ENCODE measurements at regions not wholly inside any gene's neighbourhood (a gene's known extent, or its start where the extent isn't known, plus 50 kb on each side); places are given as distances from the start of the nearest gene placed in this dataset.

DNA sequence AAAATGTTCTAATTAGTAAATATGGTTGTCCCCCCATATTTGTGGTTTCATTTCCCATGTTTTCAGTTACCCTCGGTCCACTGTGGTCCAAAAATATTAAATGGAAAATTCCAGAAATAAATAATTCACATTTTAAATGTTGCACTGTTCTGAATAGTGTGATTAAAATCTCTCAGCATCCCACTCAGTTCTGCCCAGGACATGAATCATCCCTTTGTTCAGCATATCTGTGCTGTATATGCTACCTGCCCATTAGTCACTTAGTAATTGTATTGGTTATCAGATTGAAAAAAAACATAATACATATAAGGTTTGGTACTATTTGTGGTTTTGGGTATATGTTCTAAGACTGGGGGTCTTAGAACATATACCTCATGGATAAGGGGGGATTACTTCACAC is 55.1 kb upstream of the NXF3 start:
- Mint-ChIP-seq H3K4me3 (no peak overlapping the region), H3K27ac (no peak overlapping the region), H3K36me3 (ENCODE audit: low read depth) (no peaks in the 10 kb centered on the region), H3K9me3 (no peaks in the 10 kb centered on the region), H3K27me3 (ENCODE audit: insufficient read depth, low read depth, poor library complexity) (peaks cover 3% of the 10 kb centered on the region), H3K4me1 (peaks cover 3% of the 10 kb centered on the region; the same call in 2 of the 3 replicates)
- H4K20me1 ChIP-seq (replicated peaks; ENCODE audit: insufficient read depth): no peaks in the 10 kb centered on the region
- no peak overlapping the region for H3K4me3 ChIP-seq
- H3K27me3 ChIP-seq (ENCODE audit: insufficient read depth): no peaks in the 10 kb centered on the region
- DNase-seq (ENCODE audit: low spot score) (no peak), ATAC-seq (no peak)
- no peaks in the 10 kb centered on the region for H3F3A ChIP-seq (replicated peaks; ENCODE audit: low read depth)
- H3K36me3 ChIP-seq (ENCODE audit: insufficient read depth): no peaks in the 10 kb centered on the region
- H3K4me2 ChIP-seq: no peak overlapping the region
- no peaks in the 10 kb centered on the region for H3K4me1 ChIP-seq (ENCODE audit: insufficient read depth)
- no peaks in the 10 kb centered on the region for H3K9me2 ChIP-seq (ENCODE audit: insufficient read depth)
- TF ChIP-seq CREB1 (CRISPR knock-in tag; IDR thresholded peaks at IDR 0.05; ENCODE audit: low read depth) (no peak), EZH2phosphoT487 (IDR thresholded peaks at IDR 0.05; ENCODE audit: unreplicated experiment) (no peak), ZNF114 (CRISPR knock-in tag; IDR thresholded peaks at IDR 0.05) (no peak), ZNF331 (CRISPR knock-in tag; IDR thresholded peaks at IDR 0.05; ENCODE audit: low read depth) (no peak), STAT1 (IDR thresholded peaks at IDR 0.05; ENCODE audit: unreplicated experiment) (no peak), EZH2 (IDR thresholded peaks at IDR 0.05; ENCODE audit: low read depth, unreplicated experiment) (no peak), JUNB (IDR thresholded peaks at IDR 0.05; ENCODE audit: unreplicated experiment) (no peak), NANOG (IDR thresholded peaks at IDR 0.05; ENCODE audit: borderline replicate concordance) (no peak), POLR2AphosphoS5 (IDR thresholded peaks at IDR 0.05; ENCODE audit: low read depth) (no peak)
- TF ChIP-seq, protein P1, sequence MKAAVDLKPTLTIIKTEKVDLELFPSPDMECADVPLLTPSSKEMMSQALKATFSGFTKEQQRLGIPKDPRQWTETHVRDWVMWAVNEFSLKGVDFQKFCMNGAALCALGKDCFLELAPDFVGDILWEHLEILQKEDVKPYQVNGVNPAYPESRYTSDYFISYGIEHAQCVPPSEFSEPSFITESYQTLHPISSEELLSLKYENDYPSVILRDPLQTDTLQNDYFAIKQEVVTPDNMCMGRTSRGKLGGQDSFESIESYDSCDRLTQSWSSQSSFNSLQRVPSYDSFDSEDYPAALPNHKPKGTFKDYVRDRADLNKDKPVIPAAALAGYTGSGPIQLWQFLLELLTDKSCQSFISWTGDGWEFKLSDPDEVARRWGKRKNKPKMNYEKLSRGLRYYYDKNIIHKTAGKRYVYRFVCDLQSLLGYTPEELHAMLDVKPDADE (IDR thresholded peaks at IDR 0.05): no peak
- TF ChIP-seq, protein P2, sequence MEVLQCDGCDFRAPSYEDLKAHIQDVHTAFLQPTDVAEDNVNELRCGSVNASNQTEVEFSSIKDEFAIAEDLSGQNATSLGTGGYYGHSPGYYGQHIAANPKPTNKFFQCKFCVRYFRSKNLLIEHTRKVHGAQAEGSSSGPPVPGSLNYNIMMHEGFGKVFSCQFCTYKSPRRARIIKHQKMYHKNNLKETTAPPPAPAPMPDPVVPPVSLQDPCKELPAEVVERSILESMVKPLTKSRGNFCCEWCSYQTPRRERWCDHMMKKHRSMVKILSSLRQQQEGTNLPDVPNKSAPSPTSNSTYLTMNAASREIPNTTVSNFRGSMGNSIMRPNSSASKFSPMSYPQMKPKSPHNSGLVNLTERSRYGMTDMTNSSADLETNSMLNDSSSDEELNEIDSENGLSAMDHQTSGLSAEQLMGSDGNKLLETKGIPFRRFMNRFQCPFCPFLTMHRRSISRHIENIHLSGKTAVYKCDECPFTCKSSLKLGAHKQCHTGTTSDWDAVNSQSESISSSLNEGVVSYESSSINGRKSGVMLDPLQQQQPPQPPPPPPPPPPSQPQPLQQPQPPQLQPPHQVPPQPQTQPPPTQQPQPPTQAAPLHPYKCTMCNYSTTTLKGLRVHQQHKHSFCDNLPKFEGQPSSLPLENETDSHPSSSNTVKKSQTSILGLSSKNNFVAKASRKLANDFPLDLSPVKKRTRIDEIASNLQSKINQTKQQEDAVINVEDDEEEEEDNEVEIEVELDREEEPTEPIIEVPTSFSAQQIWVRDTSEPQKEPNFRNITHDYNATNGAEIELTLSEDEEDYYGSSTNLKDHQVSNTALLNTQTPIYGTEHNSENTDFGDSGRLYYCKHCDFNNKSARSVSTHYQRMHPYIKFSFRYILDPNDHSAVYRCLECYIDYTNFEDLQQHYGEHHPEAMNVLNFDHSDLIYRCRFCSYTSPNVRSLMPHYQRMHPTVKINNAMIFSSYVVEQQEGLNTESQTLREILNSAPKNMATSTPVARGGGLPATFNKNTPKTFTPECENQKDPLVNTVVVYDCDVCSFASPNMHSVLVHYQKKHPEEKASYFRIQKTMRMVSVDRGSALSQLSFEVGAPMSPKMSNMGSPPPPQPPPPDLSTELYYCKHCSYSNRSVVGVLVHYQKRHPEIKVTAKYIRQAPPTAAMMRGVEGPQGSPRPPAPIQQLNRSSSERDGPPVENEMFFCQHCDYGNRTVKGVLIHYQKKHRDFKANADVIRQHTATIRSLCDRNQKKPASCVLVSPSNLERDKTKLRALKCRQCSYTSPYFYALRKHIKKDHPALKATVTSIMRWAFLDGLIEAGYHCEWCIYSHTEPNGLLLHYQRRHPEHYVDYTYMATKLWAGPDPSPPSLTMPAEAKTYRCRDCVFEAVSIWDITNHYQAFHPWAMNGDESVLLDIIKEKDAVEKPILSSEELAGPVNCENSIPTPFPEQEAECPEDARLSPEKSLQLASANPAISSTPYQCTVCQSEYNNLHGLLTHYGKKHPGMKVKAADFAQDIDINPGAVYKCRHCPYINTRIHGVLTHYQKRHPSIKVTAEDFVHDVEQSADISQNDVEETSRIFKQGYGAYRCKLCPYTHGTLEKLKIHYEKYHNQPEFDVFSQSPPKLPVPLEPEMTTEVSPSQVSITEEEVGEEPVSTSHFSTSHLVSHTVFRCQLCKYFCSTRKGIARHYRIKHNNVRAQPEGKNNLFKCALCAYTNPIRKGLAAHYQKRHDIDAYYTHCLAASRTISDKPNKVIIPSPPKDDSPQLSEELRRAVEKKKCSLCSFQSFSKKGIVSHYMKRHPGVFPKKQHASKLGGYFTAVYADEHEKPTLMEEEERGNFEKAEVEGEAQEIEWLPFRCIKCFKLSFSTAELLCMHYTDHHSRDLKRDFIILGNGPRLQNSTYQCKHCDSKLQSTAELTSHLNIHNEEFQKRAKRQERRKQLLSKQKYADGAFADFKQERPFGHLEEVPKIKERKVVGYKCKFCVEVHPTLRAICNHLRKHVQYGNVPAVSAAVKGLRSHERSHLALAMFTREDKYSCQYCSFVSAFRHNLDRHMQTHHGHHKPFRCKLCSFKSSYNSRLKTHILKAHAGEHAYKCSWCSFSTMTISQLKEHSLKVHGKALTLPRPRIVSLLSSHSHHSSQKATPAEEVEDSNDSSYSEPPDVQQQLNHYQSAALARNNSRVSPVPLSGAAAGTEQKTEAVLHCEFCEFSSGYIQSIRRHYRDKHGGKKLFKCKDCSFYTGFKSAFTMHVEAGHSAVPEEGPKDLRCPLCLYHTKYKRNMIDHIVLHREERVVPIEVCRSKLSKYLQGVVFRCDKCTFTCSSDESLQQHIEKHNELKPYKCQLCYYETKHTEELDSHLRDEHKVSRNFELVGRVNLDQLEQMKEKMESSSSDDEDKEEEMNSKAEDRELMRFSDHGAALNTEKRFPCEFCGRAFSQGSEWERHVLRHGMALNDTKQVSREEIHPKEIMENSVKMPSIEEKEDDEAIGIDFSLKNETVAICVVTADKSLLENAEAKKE (CRISPR knock-in tag; IDR thresholded peaks at IDR 0.05): no peak
- TF ChIP-seq, protein P3, sequence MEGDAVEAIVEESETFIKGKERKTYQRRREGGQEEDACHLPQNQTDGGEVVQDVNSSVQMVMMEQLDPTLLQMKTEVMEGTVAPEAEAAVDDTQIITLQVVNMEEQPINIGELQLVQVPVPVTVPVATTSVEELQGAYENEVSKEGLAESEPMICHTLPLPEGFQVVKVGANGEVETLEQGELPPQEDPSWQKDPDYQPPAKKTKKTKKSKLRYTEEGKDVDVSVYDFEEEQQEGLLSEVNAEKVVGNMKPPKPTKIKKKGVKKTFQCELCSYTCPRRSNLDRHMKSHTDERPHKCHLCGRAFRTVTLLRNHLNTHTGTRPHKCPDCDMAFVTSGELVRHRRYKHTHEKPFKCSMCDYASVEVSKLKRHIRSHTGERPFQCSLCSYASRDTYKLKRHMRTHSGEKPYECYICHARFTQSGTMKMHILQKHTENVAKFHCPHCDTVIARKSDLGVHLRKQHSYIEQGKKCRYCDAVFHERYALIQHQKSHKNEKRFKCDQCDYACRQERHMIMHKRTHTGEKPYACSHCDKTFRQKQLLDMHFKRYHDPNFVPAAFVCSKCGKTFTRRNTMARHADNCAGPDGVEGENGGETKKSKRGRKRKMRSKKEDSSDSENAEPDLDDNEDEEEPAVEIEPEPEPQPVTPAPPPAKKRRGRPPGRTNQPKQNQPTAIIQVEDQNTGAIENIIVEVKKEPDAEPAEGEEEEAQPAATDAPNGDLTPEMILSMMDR (conservative IDR thresholded peaks at IDR 0.05; ENCODE audit: low read depth in 2 of 2): no peak
- TF ChIP-seq, protein P4, sequence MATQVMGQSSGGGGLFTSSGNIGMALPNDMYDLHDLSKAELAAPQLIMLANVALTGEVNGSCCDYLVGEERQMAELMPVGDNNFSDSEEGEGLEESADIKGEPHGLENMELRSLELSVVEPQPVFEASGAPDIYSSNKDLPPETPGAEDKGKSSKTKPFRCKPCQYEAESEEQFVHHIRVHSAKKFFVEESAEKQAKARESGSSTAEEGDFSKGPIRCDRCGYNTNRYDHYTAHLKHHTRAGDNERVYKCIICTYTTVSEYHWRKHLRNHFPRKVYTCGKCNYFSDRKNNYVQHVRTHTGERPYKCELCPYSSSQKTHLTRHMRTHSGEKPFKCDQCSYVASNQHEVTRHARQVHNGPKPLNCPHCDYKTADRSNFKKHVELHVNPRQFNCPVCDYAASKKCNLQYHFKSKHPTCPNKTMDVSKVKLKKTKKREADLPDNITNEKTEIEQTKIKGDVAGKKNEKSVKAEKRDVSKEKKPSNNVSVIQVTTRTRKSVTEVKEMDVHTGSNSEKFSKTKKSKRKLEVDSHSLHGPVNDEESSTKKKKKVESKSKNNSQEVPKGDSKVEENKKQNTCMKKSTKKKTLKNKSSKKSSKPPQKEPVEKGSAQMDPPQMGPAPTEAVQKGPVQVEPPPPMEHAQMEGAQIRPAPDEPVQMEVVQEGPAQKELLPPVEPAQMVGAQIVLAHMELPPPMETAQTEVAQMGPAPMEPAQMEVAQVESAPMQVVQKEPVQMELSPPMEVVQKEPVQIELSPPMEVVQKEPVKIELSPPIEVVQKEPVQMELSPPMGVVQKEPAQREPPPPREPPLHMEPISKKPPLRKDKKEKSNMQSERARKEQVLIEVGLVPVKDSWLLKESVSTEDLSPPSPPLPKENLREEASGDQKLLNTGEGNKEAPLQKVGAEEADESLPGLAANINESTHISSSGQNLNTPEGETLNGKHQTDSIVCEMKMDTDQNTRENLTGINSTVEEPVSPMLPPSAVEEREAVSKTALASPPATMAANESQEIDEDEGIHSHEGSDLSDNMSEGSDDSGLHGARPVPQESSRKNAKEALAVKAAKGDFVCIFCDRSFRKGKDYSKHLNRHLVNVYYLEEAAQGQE (IDR thresholded peaks at IDR 0.05; ENCODE audit: unreplicated experiment): no peak
- no peak overlapping the region for H2AFZ ChIP-seq
- H3K27ac ChIP-seq (ENCODE audit: low read depth): no peak overlapping the region
- no peaks in the 10 kb centered on the region for H3K79me2 ChIP-seq (replicated peaks; ENCODE audit: insufficient read depth)

Measured in GM23338 (cell line).